GM23248 (cell line): ENCODE measurements at regions not wholly inside any gene's neighbourhood (a gene's known extent, or its start where the extent isn't known, plus 50 kb on each side); places are given as distances from the start of the nearest gene placed in this dataset.

Source experiments
- EZH2 ChIP-seq: fragments of 200-600 bp; sonication (generic); IDR thresholded peaks from 2 replicates; pipeline ENCODE4 v1.6.1; 2018; ENCODE audit warnings: antibody characterized with exemption, mild to moderate bottlenecking; ENCODE audit not compliant: insufficient read depth, poor library complexity, severe bottlenecking
- EZH2phosphoT487 ChIP-seq: fragments of 200-600 bp; sonication (generic); IDR thresholded peaks from 2 replicates; pipeline ENCODE4 v1.6.1; 2018; ENCODE audit warnings: antibody characterized with exemption, moderate library complexity, mild to moderate bottlenecking, low read depth; ENCODE audit not compliant: insufficient read depth

DNA sequence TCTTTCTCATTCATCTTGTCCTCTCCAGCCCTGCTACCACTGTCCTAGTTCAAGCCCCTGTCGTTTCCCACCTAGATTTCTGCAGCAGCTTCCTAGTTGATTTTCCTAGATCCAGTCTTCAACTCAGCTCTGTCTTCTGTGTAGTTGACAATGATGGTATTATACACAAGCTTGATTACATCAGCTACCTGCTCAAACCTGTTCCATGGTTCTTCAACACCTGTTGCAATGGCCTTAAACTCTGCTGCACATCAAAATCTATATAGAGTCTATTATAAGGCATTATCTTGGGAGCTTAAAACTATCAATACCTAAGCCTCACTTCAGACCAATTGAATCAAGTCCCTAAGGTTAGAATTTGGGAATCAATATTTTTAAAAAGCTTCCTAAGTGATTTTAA is 71.7 kb upstream of the PELI2 start:
- no peak for TF ChIP-seq EZH2phosphoT487
- TF ChIP-seq EZH2: no peak
